Liver (tissue), 8 donors: ENCODE measurements at regions not wholly inside any gene's neighbourhood (a gene's known extent, or its start where the extent isn't known, plus 50 kb on each side); places are given as distances from the start of the nearest gene placed in this dataset.

Experiments used
- DNase-seq: peaks from one replicate; pipeline ENCODE4 v3.0.0-alpha.2; 2017; ENCODE audit warnings: low spot score
- H3K27ac ChIP-seq, 2 donors: one replicate each; pipeline ENCODE4 v1.7.0; 2013; ENCODE audit warnings: inconsistent platforms in 2 of 2, low read length in 2 of 2, control low read depth in 1 of 2, low read depth in 1 of 2, mild to moderate bottlenecking in 1 of 2
- H3K27me3 ChIP-seq, 4 donors: one replicate each; pipeline versions ENCODE4 v1.6.1 to v1.7.0; 2013; ENCODE audit warnings: low read length in 3 of 4, inconsistent platforms in 1 of 4, mild to moderate bottlenecking in 1 of 4, moderate library complexity in 1 of 4; ENCODE audit not compliant: control insufficient read depth in 4 of 4, insufficient read depth in 4 of 4
- H3K36me3 ChIP-seq, 4 donors: one replicate each; pipeline versions ENCODE4 v1.6.1 to v1.7.0; 2013; ENCODE audit warnings: low read length in 3 of 4, mild to moderate bottlenecking in 3 of 4, low read depth in 1 of 4, moderate library complexity in 1 of 4; ENCODE audit not compliant: control insufficient read depth in 4 of 4, insufficient read depth in 3 of 4
- H3K4me1 ChIP-seq, 4 donors: one replicate each; pipeline versions ENCODE4 v1.6.1 to v1.7.0; 2013; ENCODE audit warnings: low read length in 3 of 4, mild to moderate bottlenecking in 3 of 4, moderate library complexity in 1 of 4; ENCODE audit not compliant: control insufficient read depth in 4 of 4, insufficient read depth in 4 of 4
- H3K4me3 ChIP-seq, 3 donors: one replicate each; pipeline versions ENCODE4 v1.6.1 to v1.7.0; 2013; ENCODE audit warnings: low read length in 3 of 3, control low read depth in 1 of 3, low read depth in 1 of 3, mild to moderate bottlenecking in 1 of 3
- H3K9ac ChIP-seq, 2 donors: one replicate each; pipeline ENCODE4 v1.7.0; 2013; ENCODE audit warnings: low read length in 2 of 2, mild to moderate bottlenecking in 2 of 2, moderate library complexity in 2 of 2, control low read depth in 1 of 2, low read depth in 1 of 2
- H3K9me3 ChIP-seq, 4 donors: one replicate each; pipeline versions ENCODE4 v1.6.1 to v1.7.0; 2013; ENCODE audit warnings: low read length in 3 of 4; ENCODE audit not compliant: control insufficient read depth in 4 of 4
- CTCF ChIP-seq: fragments of 150-350 bp; IDR thresholded peaks from 2 replicates; pipeline ENCODE4 v1.5.1; 2017; ENCODE audit warnings: improper control_type of control experiment, low read depth, low read length; ENCODE audit not compliant: missing input control
- EGR1 ChIP-seq, 2 donors: IDR thresholded peaks; 2 replicates each; pipeline ENCODE4 v1.6.1; 2016 to 2018; ENCODE audit warnings: antibody characterized with exemption in 2 of 2, low read depth in 2 of 2
- FOXA2 ChIP-seq: IDR thresholded peaks from 2 replicates; pipeline ENCODE4 v1.6.1; 2016; ENCODE audit warnings: antibody characterized with exemption
- GABPA ChIP-seq, 2 donors: IDR thresholded peaks in 1 of 2; conservative IDR thresholded peaks in 1 of 2; 2 replicates each; pipeline ENCODE4 v1.6.1; 2016; ENCODE audit warnings: antibody characterized with exemption in 2 of 2, mild to moderate bottlenecking in 1 of 2, moderate library complexity in 1 of 2
- HNF4A ChIP-seq, 2 donors: conservative IDR thresholded peaks; 2 replicates each; pipeline ENCODE4 v1.6.1; 2016; ENCODE audit warnings: antibody characterized with exemption in 2 of 2, mild to moderate bottlenecking in 2 of 2
- JUND ChIP-seq, 2 donors: IDR thresholded peaks; 2 replicates each; pipeline ENCODE4 v1.6.1; 2016; ENCODE audit warnings: antibody characterized with exemption in 2 of 2
- MAX ChIP-seq: IDR thresholded peaks from 2 replicates; pipeline ENCODE4 v1.6.1; 2016; ENCODE audit warnings: antibody characterized with exemption
- NR2F2 ChIP-seq: IDR thresholded peaks from 2 replicates; pipeline ENCODE4 v1.6.1; 2016; ENCODE audit warnings: antibody characterized with exemption
- RAD21 ChIP-seq, 2 donors: IDR thresholded peaks; 2 replicates each; pipeline ENCODE4 v1.6.1; 2016; ENCODE audit warnings: antibody characterized with exemption in 2 of 2, mild to moderate bottlenecking in 2 of 2
- RXRA ChIP-seq, 2 donors: IDR thresholded peaks; 2 replicates each; pipeline ENCODE4 v1.6.1; 2017 to 2018; ENCODE audit warnings: antibody characterized with exemption in 2 of 2, mild to moderate bottlenecking in 1 of 2
- SP1 ChIP-seq: IDR thresholded peaks from 2 replicates; pipeline ENCODE4 v1.6.1; 2018; ENCODE audit warnings: antibody characterized with exemption, mild to moderate bottlenecking
- TAF1 ChIP-seq: conservative IDR thresholded peaks from 2 replicates; pipeline ENCODE4 v1.6.1; 2016; ENCODE audit warnings: antibody characterized with exemption, mild to moderate bottlenecking
- ZBTB33 ChIP-seq: IDR thresholded peaks from 2 replicates; pipeline ENCODE4 v1.6.1; 2016; ENCODE audit warnings: antibody characterized with exemption
- WGBS: extraction: QIAGEN DNeasy Blood & Tissue Kit; methylation state at CpG from one replicate; pipeline ENCODE4 v1.1.7; 2013; 5-methylcytosine and 5-hydroxymethylcytosine counted together
- TF ChIP-seq, protein P1 (sequence below): IDR thresholded peaks from 2 replicates; pipeline ENCODE4 v1.6.1; 2016; ENCODE audit warnings: antibody characterized with exemption, mild to moderate bottlenecking
- TF ChIP-seq, protein P2 (sequence below): IDR thresholded peaks from 2 replicates; pipeline ENCODE4 v1.6.1; 2016; ENCODE audit warnings: antibody characterized with exemption
- donor health status: healthy.
- donor health status: healthy.
- donor health status: healthy.
- donor health status: healthy.
- donor health status: healthy.

DNA sequence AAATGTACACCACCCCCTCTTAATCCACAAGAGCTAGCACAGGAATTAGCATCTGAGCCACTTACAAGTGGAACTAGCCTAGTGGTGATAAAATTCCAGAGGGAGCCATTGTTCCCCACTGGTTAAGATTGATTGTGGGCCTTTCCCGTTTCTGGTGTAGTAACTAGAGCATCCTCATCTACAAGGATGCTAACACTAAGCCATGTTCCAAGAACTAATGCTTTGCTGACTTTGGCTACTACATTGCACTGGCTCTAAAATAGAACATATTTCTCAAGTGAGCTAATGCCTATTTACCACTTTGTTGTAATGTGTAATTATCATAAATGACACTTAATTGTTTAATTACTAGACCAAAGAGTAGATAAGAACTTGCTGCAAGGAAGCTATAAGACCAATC is 143.7 kb downstream of the FZD1 start:
- TF ChIP-seq HNF4A (conservative IDR thresholded peaks at IDR 0.05): no peak
- TF ChIP-seq GABPA (IDR thresholded peaks at IDR 0.05 in 1 of 2, conservative IDR thresholded peaks at IDR 0.05 in 1 of 2): no peak
- TF ChIP-seq NR2F2: no peak
- TF ChIP-seq MAX: no peak
- no peak for TF ChIP-seq SP1
- TF ChIP-seq EGR1 (IDR thresholded peaks at IDR 0.05; ENCODE audit: low read depth in 2 of 2): no peak
- TF ChIP-seq CTCF: no peak
- no peak for TF ChIP-seq RAD21 (IDR thresholded peaks at IDR 0.05)
- TF ChIP-seq, protein P1, sequence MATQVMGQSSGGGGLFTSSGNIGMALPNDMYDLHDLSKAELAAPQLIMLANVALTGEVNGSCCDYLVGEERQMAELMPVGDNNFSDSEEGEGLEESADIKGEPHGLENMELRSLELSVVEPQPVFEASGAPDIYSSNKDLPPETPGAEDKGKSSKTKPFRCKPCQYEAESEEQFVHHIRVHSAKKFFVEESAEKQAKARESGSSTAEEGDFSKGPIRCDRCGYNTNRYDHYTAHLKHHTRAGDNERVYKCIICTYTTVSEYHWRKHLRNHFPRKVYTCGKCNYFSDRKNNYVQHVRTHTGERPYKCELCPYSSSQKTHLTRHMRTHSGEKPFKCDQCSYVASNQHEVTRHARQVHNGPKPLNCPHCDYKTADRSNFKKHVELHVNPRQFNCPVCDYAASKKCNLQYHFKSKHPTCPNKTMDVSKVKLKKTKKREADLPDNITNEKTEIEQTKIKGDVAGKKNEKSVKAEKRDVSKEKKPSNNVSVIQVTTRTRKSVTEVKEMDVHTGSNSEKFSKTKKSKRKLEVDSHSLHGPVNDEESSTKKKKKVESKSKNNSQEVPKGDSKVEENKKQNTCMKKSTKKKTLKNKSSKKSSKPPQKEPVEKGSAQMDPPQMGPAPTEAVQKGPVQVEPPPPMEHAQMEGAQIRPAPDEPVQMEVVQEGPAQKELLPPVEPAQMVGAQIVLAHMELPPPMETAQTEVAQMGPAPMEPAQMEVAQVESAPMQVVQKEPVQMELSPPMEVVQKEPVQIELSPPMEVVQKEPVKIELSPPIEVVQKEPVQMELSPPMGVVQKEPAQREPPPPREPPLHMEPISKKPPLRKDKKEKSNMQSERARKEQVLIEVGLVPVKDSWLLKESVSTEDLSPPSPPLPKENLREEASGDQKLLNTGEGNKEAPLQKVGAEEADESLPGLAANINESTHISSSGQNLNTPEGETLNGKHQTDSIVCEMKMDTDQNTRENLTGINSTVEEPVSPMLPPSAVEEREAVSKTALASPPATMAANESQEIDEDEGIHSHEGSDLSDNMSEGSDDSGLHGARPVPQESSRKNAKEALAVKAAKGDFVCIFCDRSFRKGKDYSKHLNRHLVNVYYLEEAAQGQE: no peak
- no peak for TF ChIP-seq TAF1
- TF ChIP-seq, protein P2, sequence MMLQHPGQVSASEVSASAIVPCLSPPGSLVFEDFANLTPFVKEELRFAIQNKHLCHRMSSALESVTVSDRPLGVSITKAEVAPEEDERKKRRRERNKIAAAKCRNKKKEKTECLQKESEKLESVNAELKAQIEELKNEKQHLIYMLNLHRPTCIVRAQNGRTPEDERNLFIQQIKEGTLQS: no peak
- TF ChIP-seq FOXA2: no peak
- TF ChIP-seq RXRA (IDR thresholded peaks at IDR 0.05): no peak
- no peak for TF ChIP-seq ZBTB33
- WGBS: 49% methylated on average over 1 of the region's 1 CpG
- H3K9ac ChIP-seq: no peak overlapping the region

GRCh38 chr7:91408388-91409154 is 144.3 kb downstream of the FZD1 start:
- H3K27me3 ChIP-seq: peaks cover 0 to 3% (median 0%) of the 10 kb centered on the region in 4 donors
- H3K9ac ChIP-seq: no peak overlapping the region
- H3K36me3 ChIP-seq: no peaks in the 10 kb centered on the region
- 88% methylated on average over 5 of the region's 5 CpGs for WGBS
- H3K27ac ChIP-seq: no peak overlapping the region
- H3K9me3 ChIP-seq: no peaks in the 10 kb centered on the region
- H3K4me1 ChIP-seq: no peaks in the 10 kb centered on the region
- DNase-seq: no peak
- no peak overlapping the region for H3K4me3 ChIP-seq
- TF ChIP-seq CTCF (no peak), JUND (IDR thresholded peaks at IDR 0.05) (no peak), RXRA (IDR thresholded peaks at IDR 0.05) (no peak), TAF1 (no peak), MAX (no peak)

More for the DNA sequence above, 143.7 kb downstream of the FZD1 start:
- Histone ChIP-seq H3K36me3 (no peaks in the 10 kb centered on the region), H3K27ac (no peak overlapping the region), H3K4me1 (no peaks in the 10 kb centered on the region), H3K4me3 (no peak overlapping the region), H3K27me3 (peaks cover 0 to 3% (median 0%) of the 10 kb centered on the region in 4 donors), H3K9me3 (no peaks in the 10 kb centered on the region)
- no peak for DNase-seq
